ENCODE measurements at regions not wholly inside any gene's neighbourhood (a gene's known extent, or its start where the extent isn't known, plus 50 kb on each side); places are given as distances from the start of the nearest gene placed in this dataset.

GRCh38 chr11:119991669-119992068 is 146.2 kb downstream of the TRIM29 start:
- TF ChIP-seq, protein P1, sequence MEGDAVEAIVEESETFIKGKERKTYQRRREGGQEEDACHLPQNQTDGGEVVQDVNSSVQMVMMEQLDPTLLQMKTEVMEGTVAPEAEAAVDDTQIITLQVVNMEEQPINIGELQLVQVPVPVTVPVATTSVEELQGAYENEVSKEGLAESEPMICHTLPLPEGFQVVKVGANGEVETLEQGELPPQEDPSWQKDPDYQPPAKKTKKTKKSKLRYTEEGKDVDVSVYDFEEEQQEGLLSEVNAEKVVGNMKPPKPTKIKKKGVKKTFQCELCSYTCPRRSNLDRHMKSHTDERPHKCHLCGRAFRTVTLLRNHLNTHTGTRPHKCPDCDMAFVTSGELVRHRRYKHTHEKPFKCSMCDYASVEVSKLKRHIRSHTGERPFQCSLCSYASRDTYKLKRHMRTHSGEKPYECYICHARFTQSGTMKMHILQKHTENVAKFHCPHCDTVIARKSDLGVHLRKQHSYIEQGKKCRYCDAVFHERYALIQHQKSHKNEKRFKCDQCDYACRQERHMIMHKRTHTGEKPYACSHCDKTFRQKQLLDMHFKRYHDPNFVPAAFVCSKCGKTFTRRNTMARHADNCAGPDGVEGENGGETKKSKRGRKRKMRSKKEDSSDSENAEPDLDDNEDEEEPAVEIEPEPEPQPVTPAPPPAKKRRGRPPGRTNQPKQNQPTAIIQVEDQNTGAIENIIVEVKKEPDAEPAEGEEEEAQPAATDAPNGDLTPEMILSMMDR (IDR thresholded peaks at IDR 0.05; ENCODE audit: low read length), result no peak
- no peak for TF ChIP-seq EZH2 (IDR thresholded peaks at IDR 0.05; ENCODE audit: borderline replicate concordance, low read length)

Measured in OCI-LY1 (cell line).